HG03565 (cell line): ENCODE measurements at regions not wholly inside any gene's neighbourhood (a gene's known extent, or its start where the extent isn't known, plus 50 kb on each side); places are given as distances from the start of the nearest gene placed in this dataset.
"Not testable (repeated sequence)": the region's sequence is repeated elsewhere in the genome, so short reads cannot be mapped to it uniquely, and the experiment has no call there.

Source experiments
- ATAC-seq: cut with Tn5 transposase; IDR thresholded peaks from one replicate; pipeline ENCODE4 v1.9.1; 2021; ENCODE audit warnings: mild to moderate bottlenecking, moderate library complexity; ENCODE audit not compliant: unreplicated experiment

GRCh38 chr6:28621268-28621667, 95.6 kb downstream of the GPX5 start:
- ATAC-seq: not testable (repeated sequence)

DNA sequence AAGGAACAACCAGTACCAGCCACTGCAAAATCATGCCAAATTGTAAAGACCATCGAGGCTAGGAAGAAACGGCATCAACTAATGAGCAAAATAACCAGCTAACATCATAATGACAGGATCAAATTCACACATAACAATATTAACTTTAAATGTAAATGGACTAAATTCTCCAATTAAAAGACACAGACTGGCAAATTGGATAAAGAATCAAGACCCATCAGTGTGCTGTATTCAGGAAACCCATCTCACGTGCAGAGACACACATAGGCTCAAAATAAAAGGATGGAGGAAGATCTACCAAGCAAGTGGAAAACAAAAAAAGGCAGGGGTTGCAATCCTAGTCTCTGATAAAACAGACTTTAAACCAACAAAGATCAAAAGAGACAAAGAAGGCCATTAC, 97.6 kb downstream of the GPX5 start:
- ATAC-seq: not testable (repeated sequence)

DNA sequence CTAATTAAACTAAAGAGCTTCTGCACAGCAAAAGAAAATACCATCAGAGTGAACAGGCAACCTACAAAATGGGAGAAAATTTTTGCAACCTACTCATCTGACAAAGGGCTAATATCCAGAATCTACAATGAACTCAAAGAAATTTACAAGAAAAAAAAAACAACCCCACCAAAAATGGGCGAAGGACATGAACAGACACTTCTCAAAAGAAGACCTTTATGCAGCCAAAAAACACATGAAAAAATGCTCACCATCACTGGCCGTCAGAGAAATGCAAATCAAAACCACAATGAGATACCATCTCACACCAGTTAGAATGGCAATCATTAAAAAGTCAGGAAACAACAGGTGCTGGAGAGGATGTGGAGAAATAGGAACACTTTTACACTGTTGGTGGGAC, 100.7 kb downstream of the GPX5 start:
- ATAC-seq: not testable (repeated sequence)

DNA sequence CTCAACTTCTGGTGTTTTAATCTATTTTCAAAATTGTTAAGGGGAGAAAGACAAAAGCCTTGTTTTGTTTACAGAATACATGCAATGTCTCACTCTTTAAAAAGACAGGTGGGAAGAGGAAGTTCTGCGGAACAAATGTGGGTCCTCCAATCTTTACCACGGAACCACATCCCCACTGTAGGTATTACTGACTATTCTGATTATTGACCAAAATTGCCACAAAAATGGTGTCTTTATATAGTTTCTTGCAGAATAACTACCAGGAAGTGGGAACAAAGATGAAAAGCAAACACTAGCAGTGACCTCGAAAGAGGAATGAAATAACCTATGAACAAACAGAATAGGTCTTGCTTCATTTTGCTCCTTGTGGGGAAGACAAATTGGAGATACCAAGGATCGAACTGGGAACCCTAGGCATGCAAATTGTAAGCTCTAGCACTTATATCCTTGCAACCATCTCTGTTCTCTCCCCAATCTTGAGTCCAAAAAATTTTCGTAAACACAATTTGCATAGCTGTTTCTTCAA, 106.7 kb downstream of the GPX5 start:
- no peak for ATAC-seq

DNA sequence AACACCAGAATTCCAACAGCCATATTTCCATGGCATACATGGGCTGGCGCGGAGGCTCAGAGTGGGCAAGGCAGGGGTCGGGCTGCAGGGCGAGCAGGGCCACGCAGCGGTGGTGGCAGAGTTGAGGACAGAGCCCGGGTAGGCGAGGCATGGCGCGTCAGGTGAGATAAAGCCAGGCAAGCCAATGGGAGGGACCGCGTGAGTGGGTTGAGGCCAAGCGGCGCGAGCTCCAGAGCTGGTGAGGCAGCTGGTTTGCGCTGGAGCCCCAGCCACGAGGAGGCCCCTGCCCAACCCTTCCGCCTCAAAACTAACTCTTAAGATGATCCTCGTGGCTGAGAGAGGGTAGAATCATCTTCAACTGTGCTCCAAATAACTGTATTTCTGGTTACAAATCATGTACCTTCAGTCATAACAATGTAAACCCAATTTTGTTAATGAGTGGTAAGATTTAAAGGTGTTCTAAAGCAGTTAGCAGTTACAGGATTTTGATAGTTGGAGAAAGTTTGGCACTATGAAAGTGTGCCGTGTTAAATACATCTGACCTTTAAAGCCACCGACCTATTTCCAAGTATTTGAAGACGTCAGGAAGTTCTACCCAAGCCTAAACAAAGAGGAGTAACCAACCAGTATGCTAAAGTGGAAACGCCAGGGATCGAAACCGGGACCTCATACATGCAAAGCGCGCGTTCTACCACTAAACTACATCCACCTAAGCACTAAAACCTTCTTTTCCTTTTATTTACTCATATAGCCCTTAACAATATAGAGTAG, 107.9 kb downstream of the GPX5 start:
- ATAC-seq: no peak

GRCh38 chr6:28634411-28634760, 108.7 kb downstream of the GPX5 start:
- no peak for ATAC-seq

DNA sequence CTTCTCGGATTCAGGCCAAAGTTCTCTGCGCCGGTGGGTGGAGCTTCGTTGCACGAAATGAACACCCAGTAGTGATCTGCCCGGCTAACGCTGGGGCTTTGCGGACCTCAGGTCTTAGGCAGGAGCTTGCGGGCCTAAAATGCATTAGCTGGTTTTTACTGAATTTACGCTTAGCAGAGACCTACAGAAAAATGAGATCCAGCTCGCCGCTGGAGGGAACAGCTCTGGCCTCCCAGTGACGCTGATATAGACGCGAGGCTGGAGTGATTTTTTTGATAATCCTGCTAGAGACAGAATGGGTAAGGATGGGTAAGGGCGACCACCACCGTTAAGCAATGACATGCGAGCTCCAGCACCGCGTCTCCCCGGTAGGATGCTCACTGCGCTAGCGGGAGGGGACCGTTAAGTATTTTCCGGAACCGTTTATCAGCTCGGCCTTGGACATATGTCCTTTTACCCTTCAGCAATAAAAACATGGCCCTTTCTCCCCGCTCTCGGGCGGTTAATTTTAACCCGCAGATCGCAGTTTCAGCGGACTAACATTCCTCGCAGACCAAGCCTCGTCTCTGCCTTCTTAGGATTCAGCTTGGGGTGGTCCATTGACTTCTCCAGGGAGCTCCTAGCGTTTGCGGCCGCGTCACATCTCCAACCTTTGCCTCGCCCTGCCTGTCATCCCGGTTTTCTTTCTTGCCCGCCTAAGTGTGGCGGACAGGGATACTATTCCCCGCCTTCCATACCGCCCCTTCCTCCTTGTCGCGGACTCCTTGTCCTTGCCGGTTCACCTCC, 109.3 kb downstream of the GPX5 start:
- ATAC-seq: no peak

GRCh38 chr6:28635547-28636158, 110.0 kb downstream of the GPX5 start:
- ATAC-seq: no peak

GRCh38 chr6:28638787-28639430, 113.2 kb downstream of the GPX5 start:
- no peak for ATAC-seq

GRCh38 chr6:28639445-28640290, 114.0 kb downstream of the GPX5 start:
- ATAC-seq: not testable (repeated sequence)

GRCh38 chr6:28643017-28643740, 117.5 kb downstream of the GPX5 start:
- no peak for ATAC-seq

GRCh38 chr6:28646650-28647049, 121.0 kb downstream of the GPX5 start:
- no peak for ATAC-seq

GRCh38 chr6:28648035-28648877, 122.6 kb downstream of the GPX5 start:
- no peak for ATAC-seq

GRCh38 chr6:28648878-28649375, 123.2 kb downstream of the GPX5 start:
- ATAC-seq: no peak

GRCh38 chr6:28651161-28651560, 125.5 kb downstream of the GPX5 start:
- ATAC-seq: no peak

GRCh38 chr6:28653876-28654275, 128.2 kb downstream of the GPX5 start:
- ATAC-seq: no peak

GRCh38 chr6:28655164-28655563, 129.5 kb downstream of the GPX5 start:
- no peak for ATAC-seq

DNA sequence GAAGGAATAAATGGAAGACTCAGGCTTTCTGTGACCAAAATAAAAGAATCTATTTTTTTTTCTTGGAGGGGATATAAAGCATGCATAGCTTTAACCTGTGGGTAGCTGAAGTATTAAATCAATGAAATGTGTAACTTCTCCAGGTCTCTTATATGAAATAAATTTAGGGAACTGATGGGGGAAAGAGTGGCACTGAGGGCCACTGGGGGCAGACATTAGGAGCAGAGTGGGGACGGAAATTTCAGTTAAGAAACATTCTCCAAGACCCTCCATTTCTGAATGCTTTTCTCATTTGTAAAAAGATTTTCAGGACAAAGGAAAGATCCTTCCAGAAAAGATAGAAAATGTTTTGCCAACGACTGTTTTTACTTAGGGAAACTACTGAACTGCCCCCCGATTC, 131.0 kb downstream of the GPX5 start:
- ATAC-seq: no peak

GRCh38 chr6:28657381-28657768, 131.7 kb downstream of the GPX5 start:
- no peak for ATAC-seq
